Stimulated activated CD4-positive, alpha-beta T cell treated with anti-CD3 and anti-CD28 coated beads, TNF-alpha, amount 100 ng/mL, for 1 hour (primary cell): ENCODE measurements at regions not wholly inside any gene's neighbourhood (a gene's known extent, or its start where the extent isn't known, plus 50 kb on each side); places are given as distances from the start of the nearest gene placed in this dataset.
"Not testable (repeated sequence)": the region's sequence is repeated elsewhere in the genome, so short reads cannot be mapped to it uniquely, and the experiment has no call there.

ENCODE experiments used
- DNase-seq, 3 donors: peaks; one replicate each; pipeline ENCODE4 v3.0.0-alpha.2; 2020; ENCODE audit warnings: low read depth in 3 of 3, low spot score in 1 of 3

DNA sequence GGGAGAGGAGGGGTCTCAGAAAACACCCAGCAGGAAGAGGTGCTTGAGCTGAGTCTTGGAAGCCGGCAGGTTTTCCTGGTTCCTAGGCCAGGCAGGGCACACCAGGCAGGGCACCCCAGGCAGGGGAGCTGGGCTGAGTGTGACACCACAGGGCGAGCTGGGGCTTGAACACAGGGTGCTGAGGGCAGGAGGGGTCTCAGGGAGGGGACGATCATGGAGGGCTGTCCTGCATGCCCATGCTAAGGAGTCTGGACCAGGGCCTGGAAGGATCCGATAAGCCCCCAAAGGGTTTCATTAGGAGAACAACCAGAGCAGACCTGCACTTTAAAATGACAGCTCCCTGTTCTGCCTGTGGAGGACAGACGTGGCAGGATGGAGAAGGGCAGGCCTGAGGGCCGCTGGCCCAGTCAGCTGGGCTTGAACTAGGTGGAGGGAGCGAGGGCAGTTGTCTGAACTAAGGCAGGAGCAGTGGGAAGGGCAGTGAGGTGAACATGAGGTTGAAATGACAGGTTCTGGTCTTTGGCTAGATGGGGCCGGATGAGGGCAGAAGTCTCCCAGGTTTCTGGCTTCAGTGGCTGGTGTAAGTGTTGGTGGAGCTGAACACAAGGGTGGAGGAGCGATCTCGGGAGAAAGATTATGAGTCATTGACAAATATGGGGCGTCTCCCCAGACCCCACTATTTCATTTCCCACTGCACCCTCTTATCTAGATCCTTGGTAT is 171.0 kb upstream of the PZP start:
- DNase-seq = no peak

DNA sequence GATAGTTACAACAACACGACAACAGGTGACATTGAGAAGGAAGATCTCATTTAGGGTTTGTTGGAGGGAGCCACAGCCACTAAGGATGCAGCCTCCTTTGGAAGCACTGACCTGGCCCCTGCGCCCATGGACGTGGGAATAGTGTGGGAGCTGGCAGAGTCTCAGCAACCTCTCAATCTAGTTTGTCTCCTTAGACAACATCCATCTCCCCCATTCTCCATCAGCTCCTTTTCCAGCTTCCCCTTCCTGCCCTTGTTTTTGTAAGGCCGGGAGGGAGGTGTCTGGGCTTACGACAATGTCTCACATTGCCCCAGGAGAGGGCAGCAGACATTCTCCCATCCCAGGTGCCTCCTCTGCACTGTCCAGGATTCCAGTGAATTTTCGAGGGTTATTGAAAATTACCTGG is 170.2 kb upstream of the PZP start:
- DNase-seq = no peak

DNA sequence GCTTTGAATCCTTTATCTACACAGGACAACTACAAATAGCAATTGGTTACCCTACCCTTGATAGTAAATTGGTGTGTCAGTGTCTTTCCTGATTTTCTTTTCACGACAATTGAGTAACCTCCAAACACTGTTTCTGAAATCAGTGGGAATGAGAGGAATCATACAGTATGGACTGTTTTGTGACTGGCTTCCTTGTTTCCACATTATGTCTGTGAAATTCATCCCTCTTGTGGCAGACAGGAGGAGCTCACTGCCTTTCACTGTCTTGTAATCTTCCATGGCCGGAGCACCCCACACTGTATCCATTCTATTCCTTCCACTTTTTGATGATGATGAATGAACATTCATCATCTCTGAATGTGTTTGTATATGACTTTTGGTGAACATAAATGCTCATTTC is 164.0 kb upstream of the PZP start:
- DNase-seq = no peak

DNA sequence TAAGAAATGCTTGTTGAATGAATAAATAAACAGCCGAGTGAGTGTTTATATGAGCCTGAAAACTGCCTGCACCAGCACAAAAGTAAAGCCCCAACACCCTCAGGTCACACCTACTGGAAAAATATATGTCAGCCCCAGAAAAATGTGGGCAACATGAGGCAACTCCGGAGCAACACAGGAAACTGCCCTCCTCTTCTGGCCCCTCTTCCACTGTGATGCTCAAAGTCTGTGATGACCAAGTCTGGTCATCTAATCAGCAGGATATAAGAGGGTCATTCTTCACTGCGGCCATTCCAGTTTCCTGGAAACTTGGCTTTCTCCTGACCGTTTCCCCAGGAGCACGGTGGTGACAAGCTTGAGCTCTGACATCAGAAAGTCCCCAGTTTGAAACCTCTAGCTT is 159.6 kb upstream of the PZP start:
- no peak for DNase-seq

DNA sequence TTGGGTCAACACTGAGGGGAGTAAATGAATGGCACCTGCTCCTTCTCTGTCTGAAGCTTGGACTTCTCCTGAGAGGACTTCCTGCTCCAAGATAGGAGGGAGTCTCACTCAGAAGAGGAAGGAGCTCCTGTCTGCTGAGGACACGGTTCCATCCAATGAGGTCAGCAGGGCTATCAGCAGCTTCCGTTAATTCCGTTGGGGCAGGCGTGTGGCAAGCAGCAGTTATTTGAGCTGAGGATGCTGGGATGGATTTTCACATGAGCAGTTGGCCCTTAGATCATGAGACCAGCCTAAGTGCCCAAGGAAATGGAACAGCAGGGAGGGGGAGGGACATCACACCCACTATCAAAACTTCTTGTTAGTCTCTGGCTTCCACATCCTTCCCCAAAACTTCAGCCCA is 159.0 kb upstream of the PZP start:
- no peak for DNase-seq

DNA sequence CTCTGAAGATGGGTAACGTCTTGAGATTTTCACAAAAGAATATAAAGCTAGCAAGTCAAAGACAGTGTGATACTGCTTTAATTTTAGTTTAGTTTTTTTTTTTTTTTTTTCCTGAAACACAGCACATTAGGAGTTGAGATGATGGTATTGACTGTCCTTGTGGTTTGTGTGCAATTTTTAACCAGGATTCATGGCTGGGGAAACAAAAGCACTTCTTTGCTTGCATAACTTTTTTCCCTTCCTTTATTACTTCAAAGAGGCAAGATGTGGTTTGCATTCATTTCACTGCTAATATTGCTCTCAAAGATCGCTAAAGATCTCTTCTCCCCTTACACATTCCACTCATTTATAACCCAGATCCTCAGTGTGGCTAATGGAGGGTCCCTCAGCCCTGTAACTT is 157.1 kb upstream of the PZP start:
- no peak for DNase-seq

DNA sequence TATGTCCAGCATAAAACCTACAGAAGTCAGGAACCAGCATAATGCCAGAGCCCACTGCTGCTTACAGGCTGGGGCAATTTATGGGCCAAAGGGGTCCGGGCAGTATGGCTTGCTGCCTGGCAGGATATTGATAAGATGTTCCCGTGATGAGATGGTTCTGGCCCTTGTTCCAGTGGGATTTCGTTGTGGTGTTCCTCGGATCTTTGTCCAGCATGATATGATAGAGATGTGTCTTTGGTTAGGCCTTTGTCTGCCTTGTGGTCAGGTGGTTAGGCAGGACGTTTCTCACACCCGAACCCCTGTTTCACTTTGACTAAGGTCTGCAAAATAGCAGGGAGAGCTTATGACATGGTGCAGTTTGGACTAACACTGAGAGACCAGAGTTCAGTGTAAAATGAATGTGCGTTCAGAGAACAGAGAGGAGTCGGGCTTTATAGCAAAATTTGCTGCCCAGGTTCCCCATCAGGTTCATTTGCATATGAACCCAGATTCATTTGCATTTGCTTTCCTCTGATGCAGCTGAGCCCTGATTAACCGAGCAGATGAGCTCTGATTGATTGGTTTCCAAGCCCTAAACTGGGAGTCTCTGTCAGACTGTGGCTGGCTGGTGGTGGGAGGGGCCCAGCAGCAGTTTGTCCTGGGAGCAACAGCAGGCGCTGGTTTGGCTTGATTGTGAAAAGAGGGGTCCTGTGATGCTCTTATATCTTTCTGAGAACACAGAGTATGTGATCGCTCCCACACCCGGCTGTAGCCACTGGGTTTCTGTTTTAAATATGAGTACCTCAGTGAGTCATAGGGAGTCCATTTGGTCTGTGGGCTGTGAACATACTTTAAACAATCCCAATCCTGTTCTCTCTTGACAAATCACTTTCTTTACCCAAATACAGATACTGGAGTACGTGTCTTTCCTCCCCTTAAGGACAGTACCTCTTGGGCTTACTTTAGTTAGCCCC is 156.3 kb upstream of the PZP start:
- peak in 1 of 3 donors; percentile 11 for DNase-seq

DNA sequence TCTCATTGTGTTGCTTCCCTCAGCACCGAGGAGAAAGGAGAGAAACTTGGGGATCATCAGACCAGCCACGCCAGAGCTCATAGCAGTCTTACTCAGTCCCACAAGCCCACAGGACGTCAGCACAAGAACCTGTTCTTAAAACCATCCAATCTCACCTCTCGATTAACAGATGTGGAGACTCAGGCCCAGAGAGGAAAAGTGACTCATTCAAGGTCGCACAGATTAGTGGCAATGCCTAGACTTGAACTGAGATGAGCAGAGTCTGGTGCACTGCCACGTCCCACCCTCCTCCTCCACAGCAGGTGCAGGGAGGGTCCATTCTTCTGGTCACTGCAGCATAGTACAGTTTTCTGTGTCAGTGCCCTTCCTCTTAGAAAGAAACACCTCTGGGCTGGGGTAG is 154.9 kb upstream of the PZP start:
- DNase-seq = no peak

DNA sequence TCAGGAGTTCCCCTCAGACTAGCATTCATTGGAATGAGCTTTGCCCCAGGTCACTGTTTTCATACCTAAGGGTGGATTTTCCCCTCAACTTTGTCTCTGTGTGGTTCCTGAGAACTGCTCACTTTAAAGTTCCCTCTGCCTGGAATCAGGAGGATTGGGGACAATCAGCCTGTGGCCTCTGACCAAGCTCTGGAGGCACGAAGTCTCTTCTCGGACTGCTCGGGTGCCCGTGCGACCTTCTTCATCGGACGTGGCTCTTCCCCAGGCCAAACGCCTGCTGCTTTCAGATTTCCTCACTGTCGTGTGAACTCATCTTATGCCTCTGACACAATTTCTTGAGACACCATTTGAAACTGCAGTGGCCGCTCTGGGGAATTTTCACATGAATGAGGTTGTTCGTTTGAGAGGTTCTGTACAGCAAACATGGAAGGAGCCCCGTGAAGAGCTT is 153.7 kb upstream of the PZP start:
- no peak for DNase-seq

DNA sequence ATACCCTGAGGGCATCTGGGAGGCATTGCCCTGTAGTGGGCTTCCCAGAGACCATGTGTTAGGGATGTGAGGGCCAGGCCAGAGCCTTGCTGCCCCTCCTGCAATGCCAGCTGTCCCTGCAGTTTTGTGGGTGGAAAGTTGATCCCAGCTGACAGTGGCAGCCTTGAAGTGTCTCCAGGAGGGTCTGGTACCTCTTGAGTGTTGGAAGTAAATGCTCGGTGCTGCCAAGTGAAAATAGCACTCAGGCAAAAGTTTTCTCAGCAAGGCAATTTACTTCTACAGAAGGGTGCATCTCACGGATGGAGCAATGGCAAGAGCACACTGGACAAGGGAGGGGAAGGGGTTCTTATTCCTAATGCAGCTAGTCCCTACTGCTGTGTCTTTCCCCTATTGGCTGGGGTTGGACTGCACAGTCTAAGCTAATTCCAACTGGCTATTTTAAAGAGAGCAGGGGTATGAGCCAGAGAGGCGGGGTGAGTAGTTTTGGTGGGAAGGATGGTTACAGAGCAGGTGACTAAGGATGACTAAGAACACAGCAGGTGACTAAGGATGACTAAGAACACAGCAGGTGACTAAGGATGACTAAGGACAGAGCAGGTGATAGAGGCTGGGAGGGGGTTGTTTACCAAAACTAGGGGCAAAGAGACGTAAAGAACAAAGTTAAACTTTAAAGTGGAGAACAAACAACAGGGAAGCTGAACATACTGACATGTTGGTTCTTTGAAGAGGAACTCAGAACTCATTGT is 146.0 kb upstream of the PZP start:
- DNase-seq = not testable (repeated sequence)

DNA sequence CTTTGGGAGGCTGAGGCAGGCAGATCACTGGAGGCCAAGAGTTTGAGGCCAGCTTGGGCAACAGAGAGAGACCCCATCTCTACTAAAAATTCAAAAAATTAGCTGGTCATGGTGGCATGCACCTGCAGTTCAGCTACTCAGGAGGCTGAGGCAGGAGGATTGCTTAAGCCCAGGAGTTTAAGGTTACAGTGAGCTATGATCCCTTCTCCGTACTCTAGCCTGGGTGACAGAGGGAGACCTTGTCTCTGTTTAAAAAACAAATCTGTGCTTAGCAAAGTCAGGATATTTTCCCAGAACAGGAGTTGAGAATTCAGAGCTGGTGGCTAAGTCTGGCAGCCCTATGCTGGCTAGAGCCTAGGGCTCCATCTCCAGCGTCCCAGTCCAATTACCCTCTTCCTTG is 142.9 kb upstream of the PZP start:
- no peak for DNase-seq

DNA sequence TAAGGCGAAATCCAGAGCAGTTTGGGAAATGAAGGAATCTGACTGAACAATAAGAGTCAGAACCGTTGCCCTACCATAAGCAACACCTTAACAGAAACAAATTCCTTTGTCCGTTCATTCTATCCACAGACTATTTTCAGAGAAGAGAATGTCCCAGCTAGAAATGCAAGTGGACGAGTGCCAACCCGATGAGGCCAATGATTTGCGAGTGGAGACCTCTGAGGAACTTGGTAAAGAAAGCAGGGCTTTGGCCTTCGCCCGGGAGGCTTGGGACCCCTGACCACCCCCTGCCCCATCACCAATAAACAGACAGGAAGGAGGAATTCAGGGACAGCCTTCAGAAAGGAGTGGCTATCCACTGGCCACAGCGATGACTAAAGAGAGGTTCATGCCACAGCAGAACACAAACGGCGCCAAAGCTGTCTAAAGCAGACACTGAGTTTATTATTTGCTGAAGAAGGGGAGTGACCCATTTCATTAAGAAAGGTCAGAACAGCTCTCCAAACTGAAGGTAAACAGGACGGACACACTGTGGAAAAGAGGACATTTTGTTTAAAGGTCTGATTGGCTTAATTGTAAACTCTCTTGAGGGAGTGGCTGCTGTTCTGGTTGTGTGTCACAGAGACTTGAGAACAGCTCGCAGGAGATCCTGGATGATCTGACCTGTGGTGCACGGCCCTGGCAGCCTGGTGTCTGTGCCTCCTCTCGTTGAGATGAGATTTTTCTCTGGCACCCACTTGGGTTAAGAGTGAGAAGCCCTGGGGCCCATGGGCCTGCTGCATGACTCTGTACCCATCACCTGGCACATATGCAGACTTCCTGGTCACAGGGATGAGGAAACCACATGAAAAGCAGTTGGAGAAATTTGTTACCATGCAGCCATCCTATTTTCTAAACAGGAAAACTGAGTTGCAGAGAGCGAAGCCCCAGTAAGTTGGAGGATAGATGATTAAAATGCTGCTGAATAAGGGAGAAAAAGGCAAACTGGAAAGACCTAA is 142.0 kb upstream of the PZP start:
- DNase-seq = no peak

DNA sequence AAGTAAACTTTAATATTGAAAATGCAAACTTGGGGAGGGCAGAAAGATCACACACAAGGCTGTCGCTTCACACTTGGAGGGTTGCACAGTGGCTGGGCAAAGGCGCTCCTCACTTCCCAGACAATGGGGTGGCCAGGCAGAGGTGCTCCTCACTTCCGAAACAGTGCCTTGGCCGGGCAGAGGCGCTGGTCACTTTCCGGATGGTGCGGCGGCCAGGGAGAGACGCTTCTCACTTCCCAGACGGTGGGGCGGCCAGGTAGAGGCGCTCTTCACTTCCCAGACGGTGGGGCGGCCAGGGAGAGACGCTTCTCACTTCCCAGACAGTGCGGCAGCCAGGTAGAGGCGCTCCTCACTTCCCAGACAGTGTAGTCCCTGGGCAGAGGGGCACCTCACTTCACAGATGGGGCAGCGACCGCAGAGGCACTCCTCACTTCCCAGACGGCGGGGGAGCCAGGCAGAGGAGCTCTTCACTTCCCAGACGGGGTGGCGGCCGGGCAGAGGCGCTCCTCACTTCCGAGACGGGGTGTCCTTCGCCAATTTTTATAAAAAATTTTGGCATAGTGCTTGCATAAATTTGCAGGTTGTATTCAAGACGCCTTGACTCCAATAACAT is 140.8 kb upstream of the PZP start:
- DNase-seq = no peak

DNA sequence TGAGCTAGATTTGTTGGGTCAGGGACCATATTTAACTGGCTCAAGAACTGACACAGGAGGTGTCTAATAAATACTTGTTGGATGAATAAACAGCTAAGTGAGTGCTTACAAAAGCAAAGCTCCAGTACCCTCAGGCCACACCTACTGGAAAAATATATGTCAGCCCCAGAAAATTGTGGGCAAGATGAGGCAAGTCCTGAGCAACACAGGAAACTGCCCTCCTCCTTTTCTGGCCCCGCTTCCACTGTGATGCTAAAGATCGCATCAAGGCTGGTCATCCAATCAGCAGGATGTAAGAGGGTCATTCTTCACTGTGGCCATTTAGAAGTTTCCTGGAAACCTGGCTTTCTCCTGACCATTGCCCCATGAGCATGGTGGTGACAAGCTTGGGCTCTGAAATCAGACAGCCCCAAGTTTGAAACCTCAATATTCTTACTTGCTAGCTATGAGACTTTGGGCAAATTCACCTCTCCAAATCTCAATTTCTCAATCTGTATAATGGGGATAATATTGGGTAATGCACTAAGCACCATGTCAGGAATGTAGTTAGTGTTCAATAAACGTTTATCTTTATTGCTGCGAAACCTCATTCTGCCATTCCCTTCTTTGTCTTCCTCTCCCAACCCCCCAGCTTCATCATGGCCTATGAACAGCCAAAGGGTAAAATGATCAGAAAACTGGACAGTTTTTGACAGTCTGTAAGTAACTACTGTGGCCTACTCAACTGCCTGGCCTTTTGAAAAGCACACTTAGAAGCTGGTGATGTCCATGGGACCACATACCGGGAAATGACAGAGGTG is 139.3 kb upstream of the PZP start:
- no peak for DNase-seq

DNA sequence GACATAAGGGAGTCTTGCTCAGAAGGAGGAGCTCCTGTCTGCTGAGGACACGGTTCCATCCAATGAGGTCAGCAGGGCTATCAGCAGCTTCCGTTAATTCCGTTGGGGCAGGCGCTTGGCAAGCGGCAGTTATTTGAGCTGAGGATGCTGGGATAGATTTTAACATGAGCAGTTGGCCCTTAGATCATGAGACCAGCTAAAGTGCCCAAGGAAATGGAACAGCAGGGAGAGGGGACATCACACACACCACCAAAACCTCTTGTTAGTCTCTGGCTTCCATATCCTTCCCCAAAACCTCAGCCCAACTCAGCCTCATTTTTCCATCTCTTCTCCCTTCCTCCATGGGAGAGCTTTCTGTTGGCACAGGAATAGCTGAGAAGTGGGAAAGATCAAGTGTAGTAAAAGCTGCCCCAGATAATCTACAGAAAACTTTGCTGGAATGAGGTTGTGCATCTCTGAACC is 138.7 kb upstream of the PZP start:
- DNase-seq = no peak

DNA sequence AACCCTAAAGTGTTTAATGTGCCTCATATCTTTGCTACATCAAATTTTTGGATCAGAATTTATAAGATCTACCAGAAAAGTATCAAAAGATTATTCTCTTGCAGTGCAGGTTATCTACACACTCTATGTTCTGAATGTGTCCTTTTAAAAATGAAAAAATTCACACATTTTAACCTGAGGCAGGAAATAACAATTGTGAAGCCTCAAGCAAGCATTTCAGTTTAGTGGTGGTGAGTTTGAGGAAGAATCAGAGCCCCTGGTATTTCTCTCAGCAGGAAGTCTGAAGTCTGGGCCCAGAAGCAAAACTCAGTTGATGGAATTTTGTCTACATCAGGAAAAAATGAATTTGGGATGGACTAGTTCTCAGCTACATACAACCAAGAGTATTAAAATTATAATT is 137.0 kb upstream of the PZP start:
- DNase-seq = no peak

DNA sequence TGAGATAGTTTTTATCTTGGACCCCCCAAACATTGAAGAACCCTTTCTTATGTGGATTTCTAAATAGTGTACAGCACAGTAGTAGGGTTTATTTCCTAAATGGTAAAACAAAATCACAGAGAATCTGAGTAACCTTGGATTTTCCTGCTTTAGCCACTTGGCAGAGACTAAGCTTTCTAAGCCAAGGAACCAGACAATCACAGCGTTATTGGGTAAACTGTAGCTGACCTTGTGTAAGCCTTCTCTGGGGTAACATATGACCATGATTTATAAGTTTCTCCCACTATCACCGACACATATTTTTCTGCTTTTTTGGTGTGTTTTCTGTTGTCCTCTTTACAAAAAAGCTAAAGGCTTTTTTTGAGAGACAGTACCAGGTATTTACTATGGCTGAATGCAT is 136.3 kb upstream of the PZP start:
- no peak for DNase-seq

DNA sequence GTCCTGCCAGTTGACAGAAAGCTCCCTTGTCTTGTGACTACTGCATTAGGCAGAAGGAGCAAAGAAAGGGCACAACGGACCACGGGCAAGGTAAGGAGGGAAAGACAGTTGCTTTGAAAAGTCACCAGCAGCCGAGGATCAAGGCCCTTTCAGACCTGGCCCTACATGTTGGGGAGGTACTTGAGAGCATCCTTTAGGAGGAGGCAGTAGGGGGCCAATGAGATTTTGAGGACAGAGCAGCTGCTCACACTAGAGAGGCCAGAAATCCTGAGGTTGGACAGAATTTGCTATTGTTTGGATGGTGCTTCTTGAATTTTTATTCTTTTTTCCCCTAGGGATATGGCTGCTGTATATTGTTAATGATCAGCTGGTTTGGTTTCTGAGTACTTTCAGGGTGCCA is 135.5 kb upstream of the PZP start:
- DNase-seq = no peak
